Left lung (tissue), 4 donors: ENCODE measurements at regions not wholly inside any gene's neighbourhood (a gene's known extent, or its start where the extent isn't known, plus 50 kb on each side); places are given as distances from the start of the nearest gene placed in this dataset.
"Not testable (repeated sequence)": the region's sequence is repeated elsewhere in the genome, so short reads cannot be mapped to it uniquely, and the experiment has no call there.

Experiments
- ATAC-seq: fragments of 200-7000 bp; cut with Tn5 transposase; one replicate; pipeline ENCODE4 v1.9.1; 2020; ENCODE audit warnings: moderate library complexity
- DNase-seq, 4 donors: peaks; one replicate each; pipeline ENCODE4 v3.0.0-alpha.2; 2013 to 2020
- H3K27ac ChIP-seq, 2 donors: fragments of 200-600 bp; sonication (generic) in 1 of 2; one replicate each; pipeline versions ENCODE4 v1.5.0 to v1.8.0; 2020 to 2021
- H3K27me3 ChIP-seq, 2 donors: fragments of 200-600 bp; sonication (generic) in 1 of 2; one replicate each; pipeline versions ENCODE4 v1.5.0 to v1.8.0; 2020 to 2021
- H3K36me3 ChIP-seq, 2 donors: fragments of 200-600 bp; sonication (generic) in 1 of 2; one replicate each; pipeline versions ENCODE4 v1.5.0 to v1.8.0; 2020 to 2021
- H3K4me1 ChIP-seq, 2 donors: fragments of 200-600 bp; one replicate each; pipeline ENCODE4 v1.8.0; 2021
- H3K4me3 ChIP-seq, 2 donors: fragments of 200-600 bp; sonication (generic) in 1 of 2; one replicate each; pipeline versions ENCODE4 v1.5.0 to v1.8.0; 2020 to 2021; ENCODE audit warnings: mild to moderate bottlenecking in 1 of 2
- H3K9me3 ChIP-seq, 2 donors: fragments of 200-600 bp; sonication (generic) in 1 of 2; one replicate each; pipeline versions ENCODE4 v1.5.0 to v1.8.0; 2020 to 2021
- intact Hi-C, 2 donors: fragments of 100-400 bp; cut with DNase I; formaldehyde crosslinking; loops; one replicate each; pipeline versions ENCODE4 v1.11.2 to v1.14.2; 2022
- TF ChIP-seq, protein P1 (sequence below), 2 donors: fragments of 200-600 bp; sonication (generic) in 1 of 2; IDR thresholded peaks; one replicate each; pipeline versions ENCODE4 v1.5.0 to v1.8.0; 2021; ENCODE audit warnings: antibody characterized with exemption in 2 of 2
- donor health status: DM: no; HTN: yes; CAD: no.
- donor health status: DM: no; HTN: no; CAD: no.

DNA sequence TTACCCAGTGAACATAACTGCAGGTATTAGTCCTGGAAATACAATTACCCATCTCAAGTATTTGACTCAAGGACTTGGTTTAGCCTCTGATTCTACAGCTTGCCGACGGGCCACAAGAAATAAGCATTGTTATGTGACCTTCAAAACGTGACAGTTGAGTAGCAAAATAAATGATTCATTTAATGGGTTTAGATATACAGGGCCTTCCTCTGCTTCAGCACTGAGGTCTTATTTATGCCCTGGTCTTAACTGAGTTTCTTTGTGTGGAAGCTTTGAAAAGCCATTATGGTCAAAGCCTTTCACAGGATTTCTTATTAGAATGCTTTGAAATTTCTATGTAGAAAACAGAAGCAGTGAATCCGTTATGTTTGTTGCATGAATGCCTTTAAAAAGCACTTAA, 899.2 kb upstream of the API5 start:
- H3K9me3 ChIP-seq: no peaks in the 10 kb centered on the region
- intact Hi-C loops: no loop called here
- no peaks in the 10 kb centered on the region for H3K4me1 ChIP-seq
- no peak overlapping the region for H3K4me3 ChIP-seq
- no peaks in the 10 kb centered on the region for H3K27me3 ChIP-seq
- no peak overlapping the region for H3K27ac ChIP-seq
- DNase-seq (no peak), ATAC-seq (no peak)
- no peaks in the 10 kb centered on the region for H3K36me3 ChIP-seq
- TF ChIP-seq, protein P1, sequence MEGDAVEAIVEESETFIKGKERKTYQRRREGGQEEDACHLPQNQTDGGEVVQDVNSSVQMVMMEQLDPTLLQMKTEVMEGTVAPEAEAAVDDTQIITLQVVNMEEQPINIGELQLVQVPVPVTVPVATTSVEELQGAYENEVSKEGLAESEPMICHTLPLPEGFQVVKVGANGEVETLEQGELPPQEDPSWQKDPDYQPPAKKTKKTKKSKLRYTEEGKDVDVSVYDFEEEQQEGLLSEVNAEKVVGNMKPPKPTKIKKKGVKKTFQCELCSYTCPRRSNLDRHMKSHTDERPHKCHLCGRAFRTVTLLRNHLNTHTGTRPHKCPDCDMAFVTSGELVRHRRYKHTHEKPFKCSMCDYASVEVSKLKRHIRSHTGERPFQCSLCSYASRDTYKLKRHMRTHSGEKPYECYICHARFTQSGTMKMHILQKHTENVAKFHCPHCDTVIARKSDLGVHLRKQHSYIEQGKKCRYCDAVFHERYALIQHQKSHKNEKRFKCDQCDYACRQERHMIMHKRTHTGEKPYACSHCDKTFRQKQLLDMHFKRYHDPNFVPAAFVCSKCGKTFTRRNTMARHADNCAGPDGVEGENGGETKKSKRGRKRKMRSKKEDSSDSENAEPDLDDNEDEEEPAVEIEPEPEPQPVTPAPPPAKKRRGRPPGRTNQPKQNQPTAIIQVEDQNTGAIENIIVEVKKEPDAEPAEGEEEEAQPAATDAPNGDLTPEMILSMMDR (IDR thresholded peaks at IDR 0.05): no peak

DNA sequence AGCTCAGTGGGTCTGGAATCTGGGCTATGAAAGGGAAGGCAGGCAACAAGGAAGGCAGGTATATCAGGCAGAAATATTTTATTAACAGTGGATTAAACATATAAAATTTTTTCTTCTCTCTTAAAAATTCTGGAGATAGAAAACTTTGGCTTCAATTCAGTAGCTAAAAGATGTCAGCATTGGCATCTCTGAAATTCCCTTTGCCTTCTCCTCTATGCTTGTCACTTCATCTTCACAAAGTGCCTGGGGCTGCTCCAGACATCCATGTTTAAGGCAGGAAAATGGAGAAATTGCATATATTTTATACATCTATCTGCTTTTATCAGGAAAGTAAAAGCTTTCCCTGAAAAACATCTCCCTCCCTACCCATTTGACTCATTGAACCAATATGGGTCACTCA, 894.1 kb upstream of the API5 start:
- Histone ChIP-seq H3K27me3 (no peaks in the 10 kb centered on the region), H3K4me3 (no peak overlapping the region), H3K4me1 (no peaks in the 10 kb centered on the region), H3K36me3 (no peaks in the 10 kb centered on the region), H3K27ac (no peak overlapping the region), H3K9me3 (no peaks in the 10 kb centered on the region)
- TF ChIP-seq, protein P1 (IDR thresholded peaks at IDR 0.05): no peak
- ATAC-seq (no peak), DNase-seq (no peak)
- intact Hi-C loops: no loop called here

DNA sequence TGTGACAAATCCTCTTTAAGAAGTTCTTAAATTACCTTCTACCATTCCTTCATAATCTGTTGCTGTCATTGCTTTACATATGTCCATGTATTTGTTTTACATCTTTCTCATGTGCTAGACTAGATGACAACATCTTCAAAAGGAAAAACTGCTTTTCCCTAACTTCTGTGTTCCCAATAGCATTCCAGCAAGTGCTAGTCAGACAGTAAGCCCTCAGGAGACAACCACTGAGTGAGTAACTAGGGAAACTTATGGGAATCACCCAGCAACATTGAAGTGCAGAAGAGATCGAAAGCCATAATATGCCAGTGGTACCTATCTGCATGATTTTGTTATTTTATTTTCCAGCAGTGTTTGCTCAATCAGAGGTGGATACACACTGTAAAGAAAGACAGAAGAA, 889.7 kb upstream of the API5 start:
- no peaks in the 10 kb centered on the region for H3K27me3 ChIP-seq
- no peaks in the 10 kb centered on the region for H3K4me1 ChIP-seq
- no peaks in the 10 kb centered on the region for H3K36me3 ChIP-seq
- H3K4me3 ChIP-seq: no peak overlapping the region
- no peak overlapping the region for H3K27ac ChIP-seq
- intact Hi-C loops: no loop called here
- no peaks in the 10 kb centered on the region for H3K9me3 ChIP-seq
- ATAC-seq (no peak), DNase-seq (no peak)
- TF ChIP-seq, protein P1 (IDR thresholded peaks at IDR 0.05): no peak

DNA sequence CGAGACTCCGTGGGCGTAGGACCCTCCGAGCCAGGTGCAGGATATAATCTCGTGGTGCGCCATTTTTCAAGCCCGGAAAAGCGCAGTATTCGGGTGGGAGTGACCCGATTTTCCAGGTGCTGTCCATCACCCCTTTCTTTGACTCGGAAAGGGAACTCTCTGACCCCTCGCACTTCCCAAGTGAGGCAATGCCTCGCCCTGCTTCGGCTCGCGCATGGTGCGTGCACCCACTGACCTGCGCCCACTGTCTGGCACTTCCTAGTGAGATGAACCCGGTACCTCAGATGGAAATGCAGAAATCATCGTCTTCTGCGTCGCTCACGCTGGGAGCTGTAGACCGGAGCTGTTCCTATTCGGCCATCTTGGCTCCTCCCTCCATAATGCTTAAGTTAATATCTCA, 876.9 kb upstream of the API5 start:
- H3K36me3 ChIP-seq, H3K4me1 ChIP-seq, H3K27ac ChIP-seq, H3K4me3 ChIP-seq, H3K9me3 ChIP-seq, ATAC-seq, intact Hi-C loops, H3K27me3 ChIP-seq, DNase-seq: not testable (repeated sequence)

DNA sequence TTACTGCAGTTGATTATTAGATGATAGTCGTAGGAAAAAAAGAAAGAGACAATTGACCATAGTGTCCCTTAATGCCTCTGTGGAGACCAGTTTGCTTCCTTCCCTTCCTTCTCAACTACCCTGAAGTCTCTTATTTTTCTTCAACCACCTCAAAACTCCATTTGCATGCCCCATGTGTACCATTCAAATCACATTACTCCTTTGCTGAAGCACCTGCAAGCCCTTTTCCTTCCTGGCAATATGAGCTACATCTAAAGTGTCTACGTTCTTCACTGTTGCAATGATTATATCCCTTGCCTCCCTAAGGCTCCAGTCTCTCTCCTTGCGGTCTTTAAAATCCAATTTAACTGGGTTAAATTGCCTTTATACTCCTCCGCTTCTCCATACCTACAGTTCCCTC, 867.4 kb upstream of the API5 start:
- peaks cover 0 to 23% of the 10 kb centered on the region in 2 donors for H3K9me3 ChIP-seq
- H3K27ac ChIP-seq: no peak overlapping the region
- intact Hi-C loops: no loop called here
- no peaks in the 10 kb centered on the region for H3K27me3 ChIP-seq
- no peaks in the 10 kb centered on the region for H3K36me3 ChIP-seq
- H3K4me3 ChIP-seq: no peak overlapping the region
- ATAC-seq: no peak
- TF ChIP-seq, protein P1 (IDR thresholded peaks at IDR 0.05): no peak
- H3K4me1 ChIP-seq: no peaks in the 10 kb centered on the region
- DNase-seq: no peak

DNA sequence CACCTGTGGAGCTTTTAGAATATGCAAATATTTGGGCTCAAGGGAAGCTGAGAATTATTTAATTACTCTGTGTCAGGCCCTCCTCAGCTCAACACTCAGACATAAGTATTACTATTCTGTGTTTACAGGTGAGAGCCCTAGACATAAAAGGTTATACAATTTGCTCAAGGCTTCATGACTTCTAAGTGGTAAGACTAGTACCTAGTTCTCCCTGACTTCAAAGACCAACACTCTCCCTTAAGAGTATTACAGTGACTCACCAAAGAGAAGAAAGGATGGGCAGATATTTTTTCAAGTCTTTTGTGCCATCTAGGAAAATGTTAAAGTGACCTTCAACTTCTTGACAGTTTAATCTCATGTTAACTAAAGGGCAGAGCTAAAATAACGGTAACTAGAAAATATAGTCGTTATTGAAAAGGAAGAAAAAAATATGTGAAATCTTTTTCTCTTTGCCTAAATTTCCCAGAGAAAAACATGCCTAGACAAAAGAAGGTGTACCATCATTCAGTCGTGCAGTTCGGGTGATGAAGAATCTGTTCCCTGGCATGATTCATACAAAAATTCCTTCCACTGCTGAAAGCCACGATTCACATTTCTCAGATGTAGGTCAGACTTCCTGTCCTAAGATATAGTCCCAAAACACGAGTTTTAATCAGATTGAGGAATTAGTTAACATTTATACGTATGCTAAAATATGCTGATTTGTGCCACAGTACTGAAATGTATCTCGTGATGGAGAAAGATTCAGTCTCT, 849.1 kb upstream of the API5 start:
- TF ChIP-seq, protein P1 (IDR thresholded peaks at IDR 0.05): no peak
- DNase-seq (peak in 1 of 4 donors; percentile 32), ATAC-seq (peak; percentile 86)
- Histone ChIP-seq H3K36me3 (no peaks in the 10 kb centered on the region), H3K27ac (no peak overlapping the region), H3K9me3 (peaks cover 0 to 3% of the 10 kb centered on the region in 2 donors), H3K4me1 (no peaks in the 10 kb centered on the region), H3K27me3 (peaks cover 0 to 3% of the 10 kb centered on the region in 2 donors), H3K4me3 (no peak overlapping the region)
- intact Hi-C loops: no loop called here
